Stimulated activated CD8-positive, alpha-beta memory T cell treated with anti-CD3 and anti-CD28 coated beads, Interleukin-4, amount 100 ng/mL, for 1 hour (primary cell): ENCODE measurements at regions not wholly inside any gene's neighbourhood (a gene's known extent, or its start where the extent isn't known, plus 50 kb on each side); places are given as distances from the start of the nearest gene placed in this dataset.
"Not testable (repeated sequence)": the region's sequence is repeated elsewhere in the genome, so short reads cannot be mapped to it uniquely, and the experiment has no call there.

ENCODE experiments used
- DNase-seq, 2 donors: peaks; one replicate each; pipeline ENCODE4 v3.0.0-alpha.2; 2020; ENCODE audit warnings: low read depth in 2 of 2, low spot score in 1 of 2

GRCh38 chr1:166692346-166692745 lies 146.9 kb upstream of the POGK start:
- DNase-seq: no peak

GRCh38 chr1:166693158-166693557 lies 146.1 kb upstream of the POGK start:
- DNase-seq: no peak

- no peak for DNase-seq
Observed at GRCh38 chr1:166693673-166694297, 145.5 kb upstream of the POGK start.

- no peak for DNase-seq
Observed at GRCh38 chr1:166695115-166695514, 144.2 kb upstream of the POGK start.

GRCh38 chr1:166695834-166696233 lies 143.4 kb upstream of the POGK start:
- not testable (repeated sequence) for DNase-seq

- DNase-seq: no peak
Observed at GRCh38 chr1:166698771-166699170, 140.5 kb upstream of the POGK start.

GRCh38 chr1:166699613-166700012 lies 139.7 kb upstream of the POGK start:
- no peak for DNase-seq

GRCh38 chr1:166700696-166701095 lies 138.6 kb upstream of the POGK start:
- no peak for DNase-seq

- DNase-seq: no peak
Observed at GRCh38 chr1:166701603-166702100, 137.6 kb upstream of the POGK start.

GRCh38 chr1:166703141-166703540 lies 136.1 kb upstream of the POGK start:
- no peak for DNase-seq

GRCh38 chr1:166703726-166704462 lies 135.4 kb upstream of the POGK start:
- DNase-seq: no peak

GRCh38 chr1:166705376-166706289 lies 133.6 kb upstream of the POGK start:
- no peak for DNase-seq

- no peak for DNase-seq
Observed at GRCh38 chr1:166716620-166717019, 122.7 kb upstream of the POGK start.

GRCh38 chr1:166721145-166721544 lies 118.1 kb upstream of the POGK start:
- no peak for DNase-seq

GRCh38 chr1:166730299-166730888 lies 108.9 kb upstream of the POGK start:
- DNase-seq: no peak

GRCh38 chr1:166738140-166738539 lies 101.1 kb upstream of the POGK start:
- no peak for DNase-seq

- no peak for DNase-seq
Observed at GRCh38 chr1:166738873-166739272, 100.4 kb upstream of the POGK start.

- no peak for DNase-seq
Observed at GRCh38 chr1:166740668-166741276, 98.5 kb upstream of the POGK start.

GRCh38 chr1:166763318-166763717 lies 76.0 kb upstream of the POGK start:
- no peak for DNase-seq

- no peak for DNase-seq
Observed at GRCh38 chr1:166766942-166767341, 72.3 kb upstream of the POGK start.

- not testable (repeated sequence) for DNase-seq
Observed at GRCh38 chr1:166784646-166785045, 54.6 kb upstream of the POGK start.
